MM.1S (cell line): ENCODE measurements at regions not wholly inside any gene's neighbourhood (a gene's known extent, or its start where the extent isn't known, plus 50 kb on each side); places are given as distances from the start of the nearest gene placed in this dataset.

Source experiments
- DNase-seq: peaks from one replicate; pipeline ENCODE4 v3.0.0-alpha.2; 2015
- H2AFZ ChIP-seq: fragments of 300-600 bp; sonication (generic); 2 replicates; pipeline ENCODE4 v1.6.0; 2016; ENCODE audit warnings: antibody characterized with exemption, low read length
- H3F3A ChIP-seq: fragments of 300-600 bp; sonication (generic); 2 replicates; pipeline ENCODE4 v1.6.1; 2016; ENCODE audit warnings: mild to moderate bottlenecking, antibody characterized with exemption, low read length, moderate library complexity, mixed read lengths; ENCODE audit not compliant: insufficient read depth
- H3K27ac ChIP-seq: fragments of 300-600 bp; sonication (generic); 2 replicates; pipeline ENCODE4 v1.5.1; 2016; ENCODE audit warnings: mild to moderate bottlenecking, low read length
- H3K27me3 ChIP-seq: fragments of 300-600 bp; sonication (generic); replicated peaks from 2 replicates; pipeline ENCODE4 v1.6.0; 2016; ENCODE audit warnings: low read length; ENCODE audit not compliant: insufficient read depth
- H3K36me3 ChIP-seq: fragments of 300-600 bp; sonication (generic); replicated peaks from 2 replicates; pipeline ENCODE4 v1.6.1; 2016; ENCODE audit warnings: mild to moderate bottlenecking, low read length, mixed read lengths; ENCODE audit not compliant: insufficient read depth
- H3K4me1 ChIP-seq: fragments of 300-600 bp; sonication (generic); 2 replicates; pipeline ENCODE4 v1.6.1; 2016; ENCODE audit warnings: low read length, mixed read lengths
- H3K4me2 ChIP-seq: fragments of 300-600 bp; sonication (generic); 2 replicates; pipeline ENCODE4 v1.6.0; 2016; ENCODE audit warnings: low read depth, low read length
- H3K4me3 ChIP-seq: fragments of 300-600 bp; sonication (generic); 2 replicates; pipeline ENCODE4 v1.5.1; 2016; ENCODE audit warnings: low read length, mixed read lengths
- H3K79me2 ChIP-seq: fragments of 300-600 bp; sonication (generic); 2 replicates; pipeline ENCODE4 v1.6.1; 2016; ENCODE audit warnings: mixed run types, low read length, mixed read lengths
- H3K9ac ChIP-seq: fragments of 300-600 bp; sonication (generic); 2 replicates; pipeline ENCODE4 v1.6.1; 2016; ENCODE audit warnings: low read length, mixed read lengths
- H3K9me2 ChIP-seq: fragments of 300-600 bp; sonication (generic); replicated peaks from 2 replicates; pipeline ENCODE4 v1.6.1; 2016; ENCODE audit warnings: mild to moderate bottlenecking, low read length, mixed read lengths; ENCODE audit not compliant: insufficient read depth
- H3K9me3 ChIP-seq: fragments of 300-600 bp; sonication (generic); replicated peaks from 2 replicates; pipeline ENCODE4 v1.6.1; 2016; ENCODE audit warnings: mild to moderate bottlenecking, low read length, mixed read lengths; ENCODE audit not compliant: insufficient read depth
- H4K20me1 ChIP-seq: fragments of 300-600 bp; sonication (generic); 2 replicates; pipeline ENCODE4 v1.6.1; 2016; ENCODE audit warnings: mild to moderate bottlenecking, low read length, moderate library complexity, mixed read lengths; ENCODE audit not compliant: insufficient read depth
- EZH2 ChIP-seq: fragments of 300-600 bp; sonication (generic); optimal IDR thresholded peaks from 2 replicates; pipeline ENCODE3; 2017; ENCODE audit warnings: low read depth, mild to moderate bottlenecking, antibody characterized with exemption, low read length, mixed read lengths
- EZH2phosphoT487 ChIP-seq: fragments of 300-600 bp; sonication (generic); IDR thresholded peaks from 2 replicates; pipeline ENCODE4 v1.6.1; 2018; ENCODE audit warnings: antibody characterized with exemption, low read length
- TF ChIP-seq, protein P1 (sequence below): fragments of 300-600 bp; sonication (generic); IDR thresholded peaks from 2 replicates; pipeline ENCODE4 v1.5.1; 2016; ENCODE audit warnings: antibody characterized with exemption, low read length, mixed read lengths

DNA sequence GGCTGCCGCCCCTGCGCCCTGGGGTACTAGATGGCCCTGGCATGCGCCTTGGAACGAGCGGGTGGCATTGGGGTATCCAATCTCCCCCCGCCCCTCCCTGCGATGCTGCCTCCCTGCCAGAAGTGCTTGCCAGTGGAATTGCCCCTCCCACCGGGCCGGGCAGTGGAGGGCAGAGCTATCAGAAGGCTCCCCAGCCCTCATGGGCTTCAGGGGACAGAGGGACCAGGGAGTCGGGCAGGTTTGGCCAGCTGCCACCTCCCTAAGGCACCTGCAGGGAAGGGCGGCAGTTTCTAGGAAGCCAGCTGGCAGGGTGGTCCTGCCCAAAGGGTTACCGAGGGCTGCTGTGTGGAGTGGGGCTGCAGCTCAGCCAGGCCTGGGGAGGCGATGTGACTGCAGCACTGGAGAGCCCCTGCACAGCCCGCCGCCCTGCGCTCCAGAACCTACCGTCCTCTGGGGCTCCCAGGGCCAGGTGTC, 52.8 kb upstream of the EGFL7 start:
- no peak for TF ChIP-seq EZH2phosphoT487
- TF ChIP-seq, protein P1, sequence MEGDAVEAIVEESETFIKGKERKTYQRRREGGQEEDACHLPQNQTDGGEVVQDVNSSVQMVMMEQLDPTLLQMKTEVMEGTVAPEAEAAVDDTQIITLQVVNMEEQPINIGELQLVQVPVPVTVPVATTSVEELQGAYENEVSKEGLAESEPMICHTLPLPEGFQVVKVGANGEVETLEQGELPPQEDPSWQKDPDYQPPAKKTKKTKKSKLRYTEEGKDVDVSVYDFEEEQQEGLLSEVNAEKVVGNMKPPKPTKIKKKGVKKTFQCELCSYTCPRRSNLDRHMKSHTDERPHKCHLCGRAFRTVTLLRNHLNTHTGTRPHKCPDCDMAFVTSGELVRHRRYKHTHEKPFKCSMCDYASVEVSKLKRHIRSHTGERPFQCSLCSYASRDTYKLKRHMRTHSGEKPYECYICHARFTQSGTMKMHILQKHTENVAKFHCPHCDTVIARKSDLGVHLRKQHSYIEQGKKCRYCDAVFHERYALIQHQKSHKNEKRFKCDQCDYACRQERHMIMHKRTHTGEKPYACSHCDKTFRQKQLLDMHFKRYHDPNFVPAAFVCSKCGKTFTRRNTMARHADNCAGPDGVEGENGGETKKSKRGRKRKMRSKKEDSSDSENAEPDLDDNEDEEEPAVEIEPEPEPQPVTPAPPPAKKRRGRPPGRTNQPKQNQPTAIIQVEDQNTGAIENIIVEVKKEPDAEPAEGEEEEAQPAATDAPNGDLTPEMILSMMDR = no peak
- no peak for TF ChIP-seq EZH2
- Histone ChIP-seq H3K4me2 (no peak overlapping the region), H3K27me3 (peaks cover 82% of the 10 kb centered on the region), H3K4me1 (no peaks in the 10 kb centered on the region), H3K27ac (no peak overlapping the region), H3K9ac (no peak overlapping the region), H3K79me2 (no peaks in the 10 kb centered on the region), H2AFZ (no peak overlapping the region), H3K4me3 (no peak overlapping the region), H3K9me3 (no peaks in the 10 kb centered on the region), H3K36me3 (no peaks in the 10 kb centered on the region), H4K20me1 (no peaks in the 10 kb centered on the region), H3F3A (no peaks in the 10 kb centered on the region), H3K9me2 (no peaks in the 10 kb centered on the region)
- DNase-seq = no peak

DNA sequence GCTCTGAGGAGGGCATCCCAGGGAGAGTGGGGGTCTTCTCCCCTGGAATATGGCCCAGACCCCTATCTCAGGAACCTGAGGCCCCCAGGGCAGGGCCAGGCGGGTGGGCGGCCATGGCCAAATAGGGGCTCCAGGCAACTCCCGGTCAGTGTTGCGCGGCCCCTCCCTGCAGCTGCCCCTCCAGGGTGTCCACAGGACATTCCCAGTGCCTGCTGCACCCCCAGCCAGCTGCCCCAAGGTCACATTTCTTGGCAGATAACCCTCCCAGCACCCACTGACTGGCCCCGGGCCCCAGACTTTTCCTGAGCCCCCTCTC, 53.6 kb upstream of the EGFL7 start:
- Histone ChIP-seq H3K36me3 (no peaks in the 10 kb centered on the region), H3K9me3 (no peaks in the 10 kb centered on the region), H3F3A (no peaks in the 10 kb centered on the region), H3K79me2 (no peaks in the 10 kb centered on the region), H4K20me1 (no peaks in the 10 kb centered on the region), H3K4me3 (no peak overlapping the region), H2AFZ (no peak overlapping the region), H3K27me3 (peaks cover 83% of the 10 kb centered on the region), H3K9ac (no peak overlapping the region), H3K4me1 (no peaks in the 10 kb centered on the region), H3K9me2 (no peaks in the 10 kb centered on the region), H3K27ac (no peak overlapping the region), H3K4me2 (no peak overlapping the region)
- TF ChIP-seq, protein P1 = no peak
- TF ChIP-seq EZH2phosphoT487 (no peak), EZH2 (no peak)
- no peak for DNase-seq

DNA sequence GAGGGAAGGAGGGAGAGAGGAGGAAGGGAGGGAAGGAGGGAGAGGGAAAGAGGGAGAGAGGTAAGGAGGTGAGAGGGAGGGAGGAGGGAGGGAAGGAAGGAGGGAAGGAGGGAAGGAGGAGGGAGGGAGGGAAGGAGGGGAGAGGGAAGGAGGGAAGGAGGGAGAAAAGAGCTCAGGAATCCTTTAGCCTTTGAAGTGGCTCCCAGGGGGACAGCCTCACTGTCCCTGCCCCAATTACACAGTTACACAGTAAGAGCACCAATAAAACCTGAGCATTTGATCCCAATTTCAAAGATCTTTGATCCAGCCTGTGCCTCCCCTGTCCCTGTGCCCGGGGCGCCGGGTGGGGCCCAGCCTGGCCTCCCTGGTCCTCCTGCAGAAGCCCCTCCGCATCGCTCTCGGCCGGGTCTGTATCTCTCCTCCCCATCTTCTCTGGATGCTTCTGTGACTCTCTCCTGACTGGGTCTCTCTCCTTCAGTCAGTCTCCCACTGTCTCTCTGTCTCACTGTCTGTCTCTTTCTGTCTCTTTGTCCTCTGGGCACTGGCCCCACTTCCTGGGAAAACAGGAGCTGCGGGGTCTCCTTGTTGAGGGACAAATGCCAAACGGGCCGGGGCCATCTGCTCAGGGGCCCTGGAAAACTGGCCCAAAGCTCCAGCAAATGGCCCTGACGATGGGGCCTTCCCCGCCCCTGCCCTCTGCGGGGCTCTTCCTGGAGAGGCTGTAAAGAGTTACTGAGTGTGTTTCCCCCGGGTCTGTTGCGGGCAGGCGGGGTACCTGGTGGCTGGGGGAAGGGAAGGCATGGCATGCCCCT, 54.2 kb upstream of the EGFL7 start:
- Histone ChIP-seq H3K36me3 (no peaks in the 10 kb centered on the region), H3K9me2 (no peaks in the 10 kb centered on the region), H3K27me3 (peaks cover 84% of the 10 kb centered on the region), H3F3A (no peaks in the 10 kb centered on the region), H3K79me2 (no peaks in the 10 kb centered on the region), H3K4me1 (no peaks in the 10 kb centered on the region), H2AFZ (no peak overlapping the region), H3K9me3 (no peaks in the 10 kb centered on the region), H4K20me1 (no peaks in the 10 kb centered on the region), H3K9ac (no peak overlapping the region), H3K4me2 (no peak overlapping the region), H3K4me3 (no peak overlapping the region), H3K27ac (no peak overlapping the region)
- DNase-seq = no peak
- TF ChIP-seq, protein P1 = no peak
- peak; percentile 4 for TF ChIP-seq EZH2
- no peak for TF ChIP-seq EZH2phosphoT487
